IMR-90 (cell line): ENCODE measurements at regions not wholly inside any gene's neighbourhood (a gene's known extent, or its start where the extent isn't known, plus 50 kb on each side); places are given as distances from the start of the nearest gene placed in this dataset.

Experiments used
- ATAC-seq: fragments of 200-7000 bp; cut with Tn5 transposase; 2 replicates; pipeline ENCODE4 v1.9.1; 2020; ENCODE audit warnings: low read depth, mild to moderate bottlenecking, moderate library complexity
- BruUV-seq: library from RNA; stranded (reverse); fragments of 400-500 nt; replicated peaks from 2 replicates; lab custom pipeline; 2021; lab: Mats Ljungman, UMichigan
- CTCF ChIA-PET: fragments of 300-600 bp; formaldehyde crosslinking; extraction: SDS; loops from one replicate; lab custom pipeline; 2021; ENCODE audit warnings: antibody characterized with exemption; lab: Yijun Ruan, JAX
- POLR2A ChIA-PET: fragments of 300-600 bp; sonication (Branson Sonifier 250); formaldehyde crosslinking; loops from one replicate; lab custom pipeline; 2022; ENCODE audit warnings: antibody characterized with exemption; ENCODE audit not compliant: unreplicated experiment; lab: Charles Lee
- DNase-seq: peaks from one replicate; pipeline ENCODE4 v3.0.0; 2013
- H2AFZ ChIP-seq: replicated peaks from 2 replicates; pipeline ENCODE3; 2013; ENCODE audit warnings: low read length, mild to moderate bottlenecking; ENCODE audit not compliant: poor library complexity
- H2AK5ac ChIP-seq: 2 replicates; pipeline ENCODE4 v1.6.1; 2013; ENCODE audit warnings: low read depth, low read length, inconsistent platforms
- H2AK9ac ChIP-seq: replicated peaks from 2 replicates; pipeline ENCODE3; 2013; ENCODE audit warnings: mild to moderate bottlenecking, low read depth, low read length, moderate library complexity; ENCODE audit not compliant: poor library complexity
- H2BK120ac ChIP-seq: 2 replicates; pipeline ENCODE4 v1.6.1; 2013; ENCODE audit warnings: low read depth, low read length, inconsistent platforms
- H2BK15ac ChIP-seq: 3 replicates; pipeline ENCODE4 v1.6.1; 2013; ENCODE audit warnings: low read depth, low read length, inconsistent platforms
- H2BK20ac ChIP-seq: 2 replicates; pipeline ENCODE4 v1.6.1; 2013; ENCODE audit warnings: low read depth, mild to moderate bottlenecking, inconsistent platforms, low read length, moderate library complexity
- H2BK5ac ChIP-seq: 2 replicates; pipeline ENCODE4 v1.6.1; 2013; ENCODE audit warnings: mild to moderate bottlenecking, low read depth, low read length, inconsistent platforms; ENCODE audit not compliant: poor library complexity, severe bottlenecking
- H3K14ac ChIP-seq: replicated peaks from 2 replicates; pipeline ENCODE4 v1.6.1; 2013; ENCODE audit warnings: low read depth, low read length, inconsistent platforms
- H3K18ac ChIP-seq: 2 replicates; pipeline ENCODE4 v1.6.1; 2013; ENCODE audit warnings: low read depth, low read length, control low read depth
- H3K23ac ChIP-seq: 2 replicates; pipeline ENCODE4 v1.6.1; 2013; ENCODE audit warnings: low read depth, low read length, inconsistent platforms
- H3K27ac ChIP-seq: 2 replicates; pipeline ENCODE4 v1.5.1; 2013; ENCODE audit warnings: mild to moderate bottlenecking, control low read depth, low read length; ENCODE audit not compliant: insufficient read depth
- H3K27me3 ChIP-seq: 2 replicates; pipeline ENCODE4 v1.6.1; 2013; ENCODE audit warnings: low read length; ENCODE audit not compliant: control insufficient read depth, insufficient read depth
- H3K36me3 ChIP-seq: 2 replicates; pipeline ENCODE4 v1.6.1; 2013; ENCODE audit warnings: low read length, mixed read lengths; ENCODE audit not compliant: control insufficient read depth, insufficient read depth
- H3K4ac ChIP-seq: 2 replicates; pipeline ENCODE4 v1.6.1; 2013; ENCODE audit warnings: low read depth, low read length, inconsistent platforms
- H3K4me1 ChIP-seq: 2 replicates; pipeline ENCODE4 v1.6.1; 2013; ENCODE audit warnings: low read length, mixed read lengths; ENCODE audit not compliant: control insufficient read depth, insufficient read depth
- H3K4me2 ChIP-seq: 2 replicates; pipeline ENCODE4 v1.6.1; 2013; ENCODE audit warnings: low read depth, mild to moderate bottlenecking, control low read depth, low read length, moderate library complexity
- H3K4me3 ChIP-seq: 2 replicates; pipeline ENCODE4 v1.5.1; 2013; ENCODE audit warnings: low read depth, mild to moderate bottlenecking, control low read depth, low read length, moderate library complexity; ENCODE audit not compliant: insufficient read depth
- H3K56ac ChIP-seq: 2 replicates; pipeline ENCODE4 v1.6.1; 2013; ENCODE audit warnings: low read length, inconsistent platforms; ENCODE audit not compliant: insufficient read depth; ENCODE audit errors: extremely low read depth
- H3K79me1 ChIP-seq, 2 experiments: 2 replicates each; pipeline ENCODE4 v1.6.1; 2013; ENCODE audit warnings: low read length in 2 of 2, inconsistent platforms in 1 of 2, low read depth in 1 of 2
- H3K9ac ChIP-seq: 2 replicates; pipeline ENCODE4 v1.6.1; 2013; ENCODE audit warnings: low read depth, low read length, control low read depth
- H3K9me1 ChIP-seq: 2 replicates; pipeline ENCODE4 v1.6.1; 2013; ENCODE audit warnings: low read length, inconsistent platforms; ENCODE audit not compliant: insufficient read depth
- H3K9me3 ChIP-seq: 2 replicates; pipeline ENCODE4 v1.6.1; 2013; ENCODE audit warnings: low read length; ENCODE audit not compliant: control insufficient read depth, insufficient read depth
- H4K20me1 ChIP-seq: 2 replicates; pipeline ENCODE4 v1.6.1; 2013; ENCODE audit warnings: low read length, inconsistent platforms; ENCODE audit not compliant: insufficient read depth
- H4K5ac ChIP-seq: 2 replicates; pipeline ENCODE4 v1.6.1; 2013; ENCODE audit warnings: mild to moderate bottlenecking, low read depth, low read length, control low read depth
- H4K8ac ChIP-seq, 2 experiments: 2 replicates each; pipeline ENCODE4 v1.6.1; 2013; ENCODE audit warnings: low read depth in 2 of 2, low read length in 2 of 2, control low read depth in 1 of 2, inconsistent platforms in 1 of 2
- H4K91ac ChIP-seq: 2 replicates; pipeline ENCODE4 v1.6.1; 2013; ENCODE audit warnings: low read depth, low read length, inconsistent platforms; ENCODE audit not compliant: insufficient read depth
- CHD1 ChIP-seq: IDR thresholded peaks from 2 replicates; pipeline ENCODE4 v1.6.1; 2012; ENCODE audit warnings: low read depth, low read length, improper control_type of control experiment
- FOS ChIP-seq: fragments of 150-350 bp; IDR thresholded peaks from 2 replicates; pipeline ENCODE4 v1.6.1; 2016; ENCODE audit warnings: low read depth, low read length
- WGBS, 2 experiments: methylation state at CpG; one replicate each; pipeline versions ENCODE4 v1.1.5 to v1.1.7; 2013; ENCODE audit warnings: missing lambda C conversion rate in 2 of 2; ENCODE audit not compliant: insufficient read length in 1 of 2; ENCODE audit errors: extremely low coverage in 2 of 2; 5-methylcytosine and 5-hydroxymethylcytosine counted together
- dilution Hi-C: fragments of 300-500 bp; cut with HindIII; formaldehyde crosslinking; loops from one replicate; pipeline ENCODE4 v1.14.3; 2018; ENCODE audit warnings: low sequenced_read_pairs; ENCODE audit not compliant: unreplicated experiment
- in situ Hi-C: fragments of 300-500 bp; cut with MboI; formaldehyde crosslinking; loops from 3 replicates; pipeline ENCODE4 v1.14.3; 2019; ENCODE audit warnings: low sequenced_read_pairs, inconsistent platforms, mixed read lengths
- intact Hi-C: fragments of 100-400 bp; cut with micrococcal nuclease; formaldehyde crosslinking; loops from 2 replicates; pipeline ENCODE4 v1.10.0; 2022
- TF ChIP-seq, protein P1 (sequence below): conservative IDR thresholded peaks from 2 replicates; pipeline ENCODE4 v1.5.1; 2012; ENCODE audit warnings: mild to moderate bottlenecking, low read depth, low read length, improper control_type of control experiment

DNA sequence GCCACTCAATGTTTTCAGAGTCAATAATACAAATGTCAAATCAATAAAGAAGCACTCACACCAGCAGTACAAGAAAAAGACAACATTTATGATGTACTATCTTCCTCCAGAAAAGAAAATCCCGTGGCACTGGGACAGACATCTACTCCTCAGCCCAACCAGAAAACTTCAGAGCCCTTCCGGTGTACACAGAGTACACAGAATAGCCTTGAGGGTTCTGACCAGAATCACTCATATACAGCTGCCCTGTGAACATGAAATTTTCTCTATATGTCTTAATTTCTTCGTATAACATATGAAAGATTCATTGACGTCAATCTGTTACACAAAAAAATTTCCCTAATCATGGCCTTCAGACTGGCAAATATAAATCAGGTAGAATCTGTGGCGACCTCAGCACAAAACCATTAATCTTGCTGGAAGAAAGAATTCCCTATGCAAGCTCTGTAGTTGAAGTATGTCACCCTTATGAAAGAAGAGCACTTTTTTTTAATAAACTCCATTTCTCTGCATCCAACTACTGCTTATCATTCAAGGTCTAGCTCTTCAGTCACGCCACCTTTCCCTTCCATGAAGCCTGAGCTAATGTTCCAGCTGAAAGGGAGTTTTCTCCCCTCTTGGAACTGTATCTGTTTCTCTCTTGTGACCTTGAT is 53.8 kb upstream of the PLAAT1 start:
- no peak overlapping the region for H3K56ac ChIP-seq
- dilution Hi-C loops, result no loop called here
- WGBS, 2 experiments, result 33% methylated on average over 1 of the region's 6 CpGs; no CpG with 5 or more reads in 1 of the 2 experiments

More for the DNA sequence above, 53.8 kb upstream of the PLAAT1 start:
- CTCF ChIA-PET, result interaction anchor here (0.6 kb wide), 1 partner anchor 51 kb away, joined by 4 read pairs; no protein-coding TSS in a partner anchor
- H2AFZ ChIP-seq, result no peak overlapping the region
- H3K9me3 ChIP-seq, result no peaks in the 10 kb centered on the region
- no peak overlapping the region for H3K23ac ChIP-seq
- no peaks in the 10 kb centered on the region for H3K36me3 ChIP-seq
- no TSS peak for BruUV-seq
- H3K9ac ChIP-seq, result no peak overlapping the region
- POLR2A ChIA-PET, result no interaction called here
- H2BK5ac ChIP-seq, result no peak overlapping the region
- no peak overlapping the region for H4K5ac ChIP-seq
- H3K27me3 ChIP-seq, result no peaks in the 10 kb centered on the region
- H3K4me3 ChIP-seq, result no peak overlapping the region
- H3K79me1 ChIP-seq, result no peaks in the 10 kb centered on the region
- H4K91ac ChIP-seq, result no peak overlapping the region
- H3K9me1 ChIP-seq, result no peaks in the 10 kb centered on the region
- ATAC-seq (no peak), DNase-seq (no peak)
- H2AK9ac ChIP-seq, result no peak overlapping the region
- H4K20me1 ChIP-seq, result no peaks in the 10 kb centered on the region
- no peak overlapping the region for H2BK15ac ChIP-seq
- no peak overlapping the region for H3K27ac ChIP-seq
- H3K18ac ChIP-seq, result no peak overlapping the region
- no peak overlapping the region for H3K4me2 ChIP-seq
- no peak overlapping the region for H2AK5ac ChIP-seq
- in situ Hi-C loops, result no loop called here
- no peaks in the 10 kb centered on the region for H3K4me1 ChIP-seq
- H4K8ac ChIP-seq, result no peak overlapping the region
- no peak overlapping the region for H2BK20ac ChIP-seq
- TF ChIP-seq, protein P1, sequence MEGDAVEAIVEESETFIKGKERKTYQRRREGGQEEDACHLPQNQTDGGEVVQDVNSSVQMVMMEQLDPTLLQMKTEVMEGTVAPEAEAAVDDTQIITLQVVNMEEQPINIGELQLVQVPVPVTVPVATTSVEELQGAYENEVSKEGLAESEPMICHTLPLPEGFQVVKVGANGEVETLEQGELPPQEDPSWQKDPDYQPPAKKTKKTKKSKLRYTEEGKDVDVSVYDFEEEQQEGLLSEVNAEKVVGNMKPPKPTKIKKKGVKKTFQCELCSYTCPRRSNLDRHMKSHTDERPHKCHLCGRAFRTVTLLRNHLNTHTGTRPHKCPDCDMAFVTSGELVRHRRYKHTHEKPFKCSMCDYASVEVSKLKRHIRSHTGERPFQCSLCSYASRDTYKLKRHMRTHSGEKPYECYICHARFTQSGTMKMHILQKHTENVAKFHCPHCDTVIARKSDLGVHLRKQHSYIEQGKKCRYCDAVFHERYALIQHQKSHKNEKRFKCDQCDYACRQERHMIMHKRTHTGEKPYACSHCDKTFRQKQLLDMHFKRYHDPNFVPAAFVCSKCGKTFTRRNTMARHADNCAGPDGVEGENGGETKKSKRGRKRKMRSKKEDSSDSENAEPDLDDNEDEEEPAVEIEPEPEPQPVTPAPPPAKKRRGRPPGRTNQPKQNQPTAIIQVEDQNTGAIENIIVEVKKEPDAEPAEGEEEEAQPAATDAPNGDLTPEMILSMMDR, result no peak
- TF ChIP-seq FOS, result no peak
- TF ChIP-seq CHD1, result no peak
- H3K14ac ChIP-seq, result no peak overlapping the region
- intact Hi-C loops, result no loop called here
- H3K4ac ChIP-seq, result no peak overlapping the region
- H2BK120ac ChIP-seq, result no peak overlapping the region
